ENCODE measurements at regions not wholly inside any gene's neighbourhood (a gene's known extent, or its start where the extent isn't known, plus 50 kb on each side); places are given as distances from the start of the nearest gene placed in this dataset.

DNA sequence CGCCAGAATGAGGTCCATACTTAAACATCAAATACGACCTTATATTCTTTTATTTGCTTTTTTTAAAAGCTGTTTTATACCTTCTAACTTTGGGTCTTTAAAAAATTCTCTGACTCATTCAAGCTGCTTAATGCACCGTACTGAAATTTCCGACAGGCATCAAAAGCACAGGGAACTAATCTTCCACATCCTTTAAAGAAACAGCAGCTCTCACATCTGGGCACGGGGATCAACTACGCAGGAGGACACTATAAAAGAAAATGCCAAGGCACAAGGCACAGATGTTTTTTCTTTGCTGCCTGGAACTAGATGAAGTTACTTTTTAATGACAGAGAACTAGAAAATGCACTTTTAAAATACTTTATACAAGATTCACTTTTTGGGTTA is 112.4 kb upstream of the ARG1 start:
- TF ChIP-seq, protein P1, sequence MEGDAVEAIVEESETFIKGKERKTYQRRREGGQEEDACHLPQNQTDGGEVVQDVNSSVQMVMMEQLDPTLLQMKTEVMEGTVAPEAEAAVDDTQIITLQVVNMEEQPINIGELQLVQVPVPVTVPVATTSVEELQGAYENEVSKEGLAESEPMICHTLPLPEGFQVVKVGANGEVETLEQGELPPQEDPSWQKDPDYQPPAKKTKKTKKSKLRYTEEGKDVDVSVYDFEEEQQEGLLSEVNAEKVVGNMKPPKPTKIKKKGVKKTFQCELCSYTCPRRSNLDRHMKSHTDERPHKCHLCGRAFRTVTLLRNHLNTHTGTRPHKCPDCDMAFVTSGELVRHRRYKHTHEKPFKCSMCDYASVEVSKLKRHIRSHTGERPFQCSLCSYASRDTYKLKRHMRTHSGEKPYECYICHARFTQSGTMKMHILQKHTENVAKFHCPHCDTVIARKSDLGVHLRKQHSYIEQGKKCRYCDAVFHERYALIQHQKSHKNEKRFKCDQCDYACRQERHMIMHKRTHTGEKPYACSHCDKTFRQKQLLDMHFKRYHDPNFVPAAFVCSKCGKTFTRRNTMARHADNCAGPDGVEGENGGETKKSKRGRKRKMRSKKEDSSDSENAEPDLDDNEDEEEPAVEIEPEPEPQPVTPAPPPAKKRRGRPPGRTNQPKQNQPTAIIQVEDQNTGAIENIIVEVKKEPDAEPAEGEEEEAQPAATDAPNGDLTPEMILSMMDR (IDR thresholded peaks at IDR 0.05), result no peak

DNA sequence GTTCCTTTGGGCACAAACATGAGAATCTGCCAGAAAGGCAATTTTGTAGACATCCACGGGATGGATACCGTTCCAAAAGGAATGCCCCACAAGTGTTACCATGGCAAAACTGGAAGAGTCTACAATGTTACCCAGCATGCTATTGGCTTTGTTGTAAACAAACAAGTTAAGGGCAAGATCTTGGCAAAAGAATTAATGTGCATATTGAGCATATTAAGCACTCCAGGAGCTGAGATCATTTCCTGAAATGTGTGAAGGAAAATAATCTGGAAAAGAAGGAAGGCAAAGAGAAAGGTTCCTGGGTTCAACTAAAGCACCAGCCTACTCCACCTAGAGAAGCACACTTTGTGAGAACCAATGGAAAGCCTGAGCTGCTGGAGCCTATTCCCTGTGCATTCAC is 103.9 kb upstream of the ARG1 start:
- TF ChIP-seq, protein P1 (IDR thresholded peaks at IDR 0.05), result no peak

DNA sequence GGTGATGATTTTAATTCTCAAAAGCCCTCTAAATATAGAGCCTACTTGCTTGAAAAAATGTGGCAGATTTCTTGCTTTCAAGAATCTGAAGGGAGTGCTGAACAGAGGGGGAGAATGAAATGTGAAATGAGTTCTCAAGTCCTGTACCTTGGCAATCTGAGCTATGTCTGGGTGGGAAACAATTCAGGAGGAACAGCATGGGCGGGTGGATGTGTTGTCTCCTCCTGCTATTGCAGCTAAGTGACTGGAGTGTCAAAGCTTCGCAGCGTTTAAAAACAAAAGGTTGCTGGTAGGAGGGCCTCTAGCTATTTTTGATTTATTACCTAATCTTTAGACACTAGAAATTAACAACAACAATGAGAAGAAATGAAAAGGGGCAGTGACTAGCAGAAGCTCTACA is 102.5 kb upstream of the ARG1 start:
- TF ChIP-seq, protein P1 (IDR thresholded peaks at IDR 0.05), result no peak

DNA sequence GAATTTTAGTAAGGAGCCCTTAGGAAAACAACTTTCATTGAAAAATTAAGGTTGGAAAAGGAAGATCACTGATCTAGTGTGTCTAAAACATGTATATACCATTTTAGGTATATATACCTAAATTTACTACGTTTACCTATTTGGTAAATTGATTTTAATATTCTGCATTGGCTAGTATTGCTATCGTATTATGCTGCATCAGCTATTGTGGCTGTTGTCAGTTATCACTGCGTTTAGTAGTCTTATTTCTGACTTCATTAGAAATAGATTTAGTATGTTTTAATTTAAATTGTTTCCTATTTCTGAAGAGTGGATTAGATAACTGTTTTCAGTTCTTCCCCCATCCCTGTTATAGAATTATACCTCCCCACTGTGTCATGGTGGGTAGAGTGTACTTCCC is 101.7 kb upstream of the ARG1 start:
- TF ChIP-seq, protein P1 (IDR thresholded peaks at IDR 0.05), result no peak

DNA sequence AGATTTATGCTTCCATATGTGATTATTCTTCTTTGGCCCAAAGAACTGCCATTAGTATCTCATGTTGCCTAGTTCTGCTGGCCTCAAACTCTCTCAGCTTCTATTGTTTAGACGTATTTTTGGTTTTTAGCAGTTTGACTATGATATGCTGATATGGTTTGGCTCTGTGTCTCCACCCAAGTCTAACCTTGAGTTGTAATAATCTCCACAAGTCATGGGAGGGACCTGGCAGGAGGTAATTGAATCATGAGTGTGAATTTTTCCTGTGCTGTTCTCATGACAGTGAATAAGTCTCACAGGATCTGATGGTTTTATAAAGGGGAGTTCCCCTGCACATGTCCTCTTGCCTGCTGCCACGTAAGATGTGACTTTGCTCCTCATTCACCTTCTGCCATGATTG is 96.7 kb upstream of the ARG1 start:
- TF ChIP-seq, protein P1 (IDR thresholded peaks at IDR 0.05), result no peak

DNA sequence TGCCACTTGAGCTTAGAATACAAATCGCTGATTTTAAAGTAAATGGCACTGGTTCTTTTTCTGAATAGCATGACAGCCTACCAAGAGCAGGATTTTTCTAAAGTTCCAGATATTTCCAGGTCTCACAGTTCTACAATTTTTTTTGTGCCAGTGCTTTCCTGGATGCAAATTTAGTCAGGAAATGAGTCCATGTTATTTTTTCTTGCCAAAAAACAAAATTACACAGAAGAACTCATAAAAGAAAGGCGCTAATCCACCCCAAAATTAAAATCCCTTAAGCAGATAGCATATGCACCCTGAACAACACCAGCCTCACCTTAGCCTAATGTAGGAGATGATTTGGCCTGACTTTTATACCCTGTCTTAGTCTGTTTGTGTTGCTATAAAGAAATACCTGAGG is 86.4 kb upstream of the ARG1 start:
- TF ChIP-seq, protein P1 (IDR thresholded peaks at IDR 0.05), result no peak

DNA sequence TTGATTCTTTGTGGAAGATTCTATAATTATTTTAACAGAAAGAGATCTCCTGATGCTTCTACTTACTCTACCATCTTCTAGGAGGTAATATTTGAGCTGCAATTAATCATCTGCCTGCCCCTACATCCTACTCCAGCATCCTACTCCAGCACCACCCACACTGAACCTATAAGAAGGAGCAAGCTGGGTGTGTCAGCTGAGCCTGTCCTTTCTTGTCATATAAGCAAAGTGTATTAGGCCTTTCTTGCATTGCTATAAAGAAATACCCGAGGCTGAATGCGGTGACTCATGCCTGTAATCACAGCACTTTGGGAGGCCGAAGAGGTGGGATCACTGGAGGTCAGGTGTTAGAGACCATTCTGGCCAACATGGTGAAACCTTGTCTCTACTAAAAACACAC is 84.2 kb upstream of the ARG1 start:
- TF ChIP-seq, protein P1 (IDR thresholded peaks at IDR 0.05), result no peak

DNA sequence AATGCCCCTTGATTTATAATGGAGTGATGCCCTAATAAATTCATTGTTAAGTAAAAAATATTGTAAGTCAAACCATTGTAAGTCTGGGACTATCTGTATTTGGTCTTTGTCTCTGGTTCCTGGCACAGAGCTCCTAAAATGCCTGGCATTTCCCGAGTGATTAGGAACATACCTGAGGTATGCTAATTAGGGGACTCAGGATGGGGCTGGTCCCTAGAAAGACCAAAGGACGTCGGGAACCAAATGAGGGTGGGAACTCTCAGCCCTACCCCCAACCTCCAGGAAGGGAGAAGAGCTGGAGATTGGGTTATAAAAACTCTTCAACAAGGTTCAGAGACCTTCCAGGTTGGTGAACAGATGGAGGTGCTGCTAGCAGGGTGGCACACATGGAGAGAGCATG is 82.6 kb upstream of the ARG1 start:
- TF ChIP-seq, protein P1 (IDR thresholded peaks at IDR 0.05), result no peak

All from LNCAP (cell line).